Brain microvascular endothelial cell (primary cell): ENCODE measurements at regions not wholly inside any gene's neighbourhood (a gene's known extent, or its start where the extent isn't known, plus 50 kb on each side); places are given as distances from the start of the nearest gene placed in this dataset.
"Not testable (repeated sequence)": the region's sequence is repeated elsewhere in the genome, so short reads cannot be mapped to it uniquely, and the experiment has no call there.

Source experiments
- DNase-seq: peaks from one replicate; pipeline ENCODE4 v3.0.0-alpha.2; 2020
- H3K27ac ChIP-seq: fragments of 250-450 bp; sonication (Bioruptor Pico); 2 replicates; pipeline ENCODE4 v1.5.1; 2020; ENCODE audit warnings: mild to moderate bottlenecking, moderate library complexity
- H3K27me3 ChIP-seq: fragments of 250-450 bp; sonication (Bioruptor Pico); replicated peaks from 2 replicates; pipeline ENCODE4 v1.5.1; 2020; ENCODE audit warnings: mild to moderate bottlenecking
- H3K36me3 ChIP-seq: fragments of 250-450 bp; sonication (Bioruptor Pico); replicated peaks from 2 replicates; pipeline ENCODE4 v1.5.1; 2020; ENCODE audit warnings: mild to moderate bottlenecking
- H3K4me3 ChIP-seq: 2 replicates; pipeline ENCODE4 v1.5.1; 2011; ENCODE audit warnings: low read depth, mild to moderate bottlenecking, control low read depth, low read length, moderate library complexity
- CTCF ChIP-seq: IDR thresholded peaks from 2 replicates; pipeline ENCODE4 v1.5.1; 2011; ENCODE audit warnings: low read depth, mild to moderate bottlenecking, moderate library complexity, low read length, control low read depth, inconsistent platforms; ENCODE audit errors: missing control alignments
- in situ Hi-C: cut with HindIII; loops from 2 replicates; pipeline ENCODE4 v1.10.0; 2017; ENCODE audit warnings: low sequenced_read_pairs, low pct_ligation_motif_present

GRCh38 chrX:84760560-84760959, 243.1 kb upstream of the APOOL start:
- no peak overlapping the region for H3K4me3 ChIP-seq
- H3K27me3 ChIP-seq, result no peaks in the 10 kb centered on the region
- H3K36me3 ChIP-seq, result no peaks in the 10 kb centered on the region
- DNase-seq, result no peak
- TF ChIP-seq CTCF, result no peak
- in situ Hi-C loops, result no loop called here
- no peak overlapping the region for H3K27ac ChIP-seq

- Histone ChIP-seq H3K4me3 (no peak overlapping the region), H3K36me3 (no peaks in the 10 kb centered on the region), H3K27ac (no peak overlapping the region), H3K27me3 (no peaks in the 10 kb centered on the region)
- in situ Hi-C loops, result no loop called here
- TF ChIP-seq CTCF, result no peak
- no peak for DNase-seq
These were observed 207.4 kb upstream of the APOOL start for GRCh38 chrX:84796321-84796720.

- DNase-seq, result no peak
- Histone ChIP-seq H3K27me3 (no peaks in the 10 kb centered on the region), H3K27ac (no peak overlapping the region), H3K4me3 (no peak overlapping the region), H3K36me3 (no peaks in the 10 kb centered on the region)
- TF ChIP-seq CTCF, result no peak
- in situ Hi-C loops, result no loop called here
These were observed 172.8 kb upstream of the APOOL start for GRCh38 chrX:84830836-84831235.

- in situ Hi-C loops, H3K4me3 ChIP-seq, H3K27ac ChIP-seq, H3K36me3 ChIP-seq, DNase-seq, H3K27me3 ChIP-seq: not testable (repeated sequence)
These were observed 157.1 kb upstream of the APOOL start for GRCh38 chrX:84846541-84846940.

GRCh38 chrX:84851183-84851582, 152.5 kb upstream of the APOOL start:
- H3K27me3 ChIP-seq, H3K36me3 ChIP-seq, H3K4me3 ChIP-seq, DNase-seq, in situ Hi-C loops, H3K27ac ChIP-seq: not testable (repeated sequence)

GRCh38 chrX:84856791-84857190, 146.9 kb upstream of the APOOL start:
- DNase-seq, H3K27ac ChIP-seq, in situ Hi-C loops, H3K27me3 ChIP-seq, H3K4me3 ChIP-seq, H3K36me3 ChIP-seq: not testable (repeated sequence)

GRCh38 chrX:84858771-84859170, 144.9 kb upstream of the APOOL start:
- H3K27ac ChIP-seq, H3K27me3 ChIP-seq, H3K4me3 ChIP-seq, in situ Hi-C loops, DNase-seq, H3K36me3 ChIP-seq: not testable (repeated sequence)

- peak; percentile 2 for DNase-seq
- in situ Hi-C loops, result no loop called here
- Histone ChIP-seq H3K27ac (no peak overlapping the region), H3K27me3 (no peaks in the 10 kb centered on the region), H3K4me3 (no peak overlapping the region), H3K36me3 (no peaks in the 10 kb centered on the region)
- TF ChIP-seq CTCF, result no peak
These were observed 138.6 kb upstream of the APOOL start for GRCh38 chrX:84865113-84865512.

GRCh38 chrX:84870281-84870680, 133.4 kb upstream of the APOOL start:
- H3K36me3 ChIP-seq, in situ Hi-C loops: not testable (repeated sequence)

GRCh38 chrX:84872160-84872771, 131.4 kb upstream of the APOOL start:
- H3K27ac ChIP-seq, H3K36me3 ChIP-seq, H3K27me3 ChIP-seq, H3K4me3 ChIP-seq, in situ Hi-C loops, DNase-seq: not testable (repeated sequence)

More at GRCh38 chrX:84870281-84870680, 133.4 kb upstream of the APOOL start:
- H3K27ac ChIP-seq, H3K4me3 ChIP-seq, H3K27me3 ChIP-seq, DNase-seq: not testable (repeated sequence)
